ENCODE measurements at regions not wholly inside any gene's neighbourhood (a gene's known extent, or its start where the extent isn't known, plus 50 kb on each side); places are given as distances from the start of the nearest gene placed in this dataset.

- H3K4me3 ChIP-seq (ENCODE audit: control insufficient read depth in 1 of 7, extremely low read depth in 1 of 7, insufficient read depth in 4 of 7, low read depth in 2 of 7, low read length in 6 of 7), result no peak overlapping the region
- peaks cover 0 to 4% (median 0%) of the 10 kb centered on the region in 5 experiments for H3K9me3 ChIP-seq (ENCODE audit: control extremely low read depth in 1 of 5, control insufficient read depth in 4 of 5, insufficient read depth in 2 of 5, low read depth in 1 of 5, low read length in 4 of 5)
- POLR2A ChIA-PET, result no interaction called here
- H3K4me1 ChIP-seq (ENCODE audit: control extremely low read depth in 1 of 4, control insufficient read depth in 4 of 4, insufficient read depth in 4 of 4, low read length in 3 of 4), result no peaks in the 10 kb centered on the region
- CTCF ChIA-PET, result no interaction called here
- no peak for DNase-seq
- H3K36me3 ChIP-seq (ENCODE audit: control insufficient read depth in 4 of 4, insufficient read depth in 4 of 4, low read length in 3 of 4), result no peaks in the 10 kb centered on the region
- H3K27ac ChIP-seq (ENCODE audit: insufficient read depth in 1 of 2, low read depth in 1 of 2, low read length in 2 of 2, poor library complexity in 1 of 2, severe bottlenecking in 2 of 2), result no peak overlapping the region
- 59% methylated on average over 25 of the region's 25 CpGs for WGBS (ENCODE audit: insufficient coverage)
- peaks cover 0 to 26% (median 0%) of the 10 kb centered on the region in 5 experiments for H3K27me3 ChIP-seq (replicated peaks in 2 of 5; ENCODE audit: control insufficient read depth in 4 of 5, insufficient read depth in 5 of 5, low read length in 4 of 5)
Measured at GRCh38 chr19:29268721-29269393, 55.9 kb upstream of the UQCRFS1 start.

- no peak for DNase-seq
- Histone ChIP-seq H3K36me3 (ENCODE audit: control insufficient read depth in 4 of 4, insufficient read depth in 4 of 4, low read length in 3 of 4) (no peaks in the 10 kb centered on the region), H3K27ac (ENCODE audit: insufficient read depth in 1 of 2, low read depth in 1 of 2, low read length in 2 of 2, poor library complexity in 1 of 2, severe bottlenecking in 2 of 2) (no peak overlapping the region), H3K4me3 (ENCODE audit: control insufficient read depth in 1 of 7, extremely low read depth in 1 of 7, insufficient read depth in 4 of 7, low read depth in 2 of 7, low read length in 6 of 7) (no peak overlapping the region), H3K27me3 (replicated peaks in 2 of 5; ENCODE audit: control insufficient read depth in 4 of 5, insufficient read depth in 5 of 5, low read length in 4 of 5) (peaks cover 0 to 27% (median 0%) of the 10 kb centered on the region in 5 experiments), H3K9me3 (ENCODE audit: control extremely low read depth in 1 of 5, control insufficient read depth in 4 of 5, insufficient read depth in 2 of 5, low read depth in 1 of 5, low read length in 4 of 5) (peaks cover 0 to 4% (median 0%) of the 10 kb centered on the region in 5 experiments), H3K4me1 (ENCODE audit: control extremely low read depth in 1 of 4, control insufficient read depth in 4 of 4, insufficient read depth in 4 of 4, low read length in 3 of 4) (no peaks in the 10 kb centered on the region)
- POLR2A ChIA-PET, result no interaction called here
- 73% methylated on average over 7 of the region's 12 CpGs for WGBS (ENCODE audit: insufficient coverage)
- CTCF ChIA-PET, result interaction anchor here (0.6 kb wide), 1 partner anchor 1697 kb away, joined by 4 read pairs; no protein-coding TSS in a partner anchor
Measured at GRCh38 chr19:29269641-29270040, 56.7 kb upstream of the UQCRFS1 start.

- no peak overlapping the region for H3K4me3 ChIP-seq (ENCODE audit: control insufficient read depth in 1 of 7, extremely low read depth in 1 of 7, insufficient read depth in 4 of 7, low read depth in 2 of 7, low read length in 6 of 7)
- DNase-seq, result no peak
- ChIA-PET CTCF (no interaction called here), POLR2A (no interaction called here)
- peaks cover 0 to 27% (median 0%) of the 10 kb centered on the region in 5 experiments for H3K27me3 ChIP-seq (replicated peaks in 2 of 5; ENCODE audit: control insufficient read depth in 4 of 5, insufficient read depth in 5 of 5, low read length in 4 of 5)
- no peaks in the 10 kb centered on the region for H3K36me3 ChIP-seq (ENCODE audit: control insufficient read depth in 4 of 4, insufficient read depth in 4 of 4, low read length in 3 of 4)
- WGBS (ENCODE audit: insufficient coverage), result 100% methylated on average over 3 of the region's 3 CpGs
- H3K4me1 ChIP-seq (ENCODE audit: control extremely low read depth in 1 of 4, control insufficient read depth in 4 of 4, insufficient read depth in 4 of 4, low read length in 3 of 4), result no peaks in the 10 kb centered on the region
- peaks cover 0 to 4% (median 0%) of the 10 kb centered on the region in 5 experiments for H3K9me3 ChIP-seq (ENCODE audit: control extremely low read depth in 1 of 5, control insufficient read depth in 4 of 5, insufficient read depth in 2 of 5, low read depth in 1 of 5, low read length in 4 of 5)
- no peak overlapping the region for H3K27ac ChIP-seq (ENCODE audit: insufficient read depth in 1 of 2, low read depth in 1 of 2, low read length in 2 of 2, poor library complexity in 1 of 2, severe bottlenecking in 2 of 2)
Measured at GRCh38 chr19:29271341-29271740, 58.4 kb upstream of the UQCRFS1 start.

GRCh38 chr19:29271911-29272310, 59.0 kb upstream of the UQCRFS1 start:
- Histone ChIP-seq H3K4me3 (ENCODE audit: control insufficient read depth in 1 of 7, extremely low read depth in 1 of 7, insufficient read depth in 4 of 7, low read depth in 2 of 7, low read length in 6 of 7) (no peak overlapping the region), H3K27me3 (replicated peaks in 2 of 5; ENCODE audit: control insufficient read depth in 4 of 5, insufficient read depth in 5 of 5, low read length in 4 of 5) (peaks cover 0 to 24% (median 0%) of the 10 kb centered on the region in 5 experiments), H3K9me3 (ENCODE audit: control extremely low read depth in 1 of 5, control insufficient read depth in 4 of 5, insufficient read depth in 2 of 5, low read depth in 1 of 5, low read length in 4 of 5) (peaks cover 0 to 4% (median 0%) of the 10 kb centered on the region in 5 experiments), H3K36me3 (ENCODE audit: control insufficient read depth in 4 of 4, insufficient read depth in 4 of 4, low read length in 3 of 4) (no peaks in the 10 kb centered on the region), H3K4me1 (ENCODE audit: control extremely low read depth in 1 of 4, control insufficient read depth in 4 of 4, insufficient read depth in 4 of 4, low read length in 3 of 4) (no peaks in the 10 kb centered on the region), H3K27ac (ENCODE audit: insufficient read depth in 1 of 2, low read depth in 1 of 2, low read length in 2 of 2, poor library complexity in 1 of 2, severe bottlenecking in 2 of 2) (no peak overlapping the region)
- WGBS (ENCODE audit: insufficient coverage), result 95% methylated on average over 4 of the region's 4 CpGs
- DNase-seq, result no peak
- POLR2A ChIA-PET, result no interaction called here
- CTCF ChIA-PET, result no interaction called here

- WGBS (ENCODE audit: insufficient coverage), result 92% methylated on average over 8 of the region's 8 CpGs
- ChIA-PET CTCF (interaction anchor here (0.6 to 1.6 kb wide), 3 partner anchors 10 to 1128 kb away, joined by 3 to 4 read pairs (median 3); no protein-coding TSS in a partner anchor), POLR2A (no interaction called here)
Measured at GRCh38 chr19:29273000-29273640, 60.2 kb upstream of the UQCRFS1 start.

GRCh38 chr19:29275266-29275665, 62.3 kb upstream of the UQCRFS1 start:
- no peak for DNase-seq
- ChIA-PET POLR2A (interaction anchor here (0.6 kb wide), 1 partner anchor 31 kb away, joined by 3 read pairs; no protein-coding TSS in a partner anchor), CTCF (no interaction called here)
- no peaks in the 10 kb centered on the region for H3K4me1 ChIP-seq (ENCODE audit: control extremely low read depth in 1 of 4, control insufficient read depth in 4 of 4, insufficient read depth in 4 of 4, low read length in 3 of 4)
- H3K4me3 ChIP-seq (ENCODE audit: control insufficient read depth in 1 of 7, extremely low read depth in 1 of 7, insufficient read depth in 4 of 7, low read depth in 2 of 7, low read length in 6 of 7), result no peak overlapping the region
- H3K27me3 ChIP-seq (replicated peaks in 2 of 5; ENCODE audit: control insufficient read depth in 4 of 5, insufficient read depth in 5 of 5, low read length in 4 of 5), result peaks cover 0 to 7% (median 0%) of the 10 kb centered on the region in 5 experiments
- H3K36me3 ChIP-seq (ENCODE audit: control insufficient read depth in 4 of 4, insufficient read depth in 4 of 4, low read length in 3 of 4), result no peaks in the 10 kb centered on the region
- peaks cover 0 to 4% (median 0%) of the 10 kb centered on the region in 5 experiments for H3K9me3 ChIP-seq (ENCODE audit: control extremely low read depth in 1 of 5, control insufficient read depth in 4 of 5, insufficient read depth in 2 of 5, low read depth in 1 of 5, low read length in 4 of 5)
- no peak overlapping the region for H3K27ac ChIP-seq (ENCODE audit: insufficient read depth in 1 of 2, low read depth in 1 of 2, low read length in 2 of 2, poor library complexity in 1 of 2, severe bottlenecking in 2 of 2)
- WGBS (ENCODE audit: insufficient coverage), result 88% methylated on average over 2 of the region's 4 CpGs

More at GRCh38 chr19:29273000-29273640, 60.2 kb upstream of the UQCRFS1 start:
- no peak for DNase-seq
- peaks cover 0 to 4% (median 0%) of the 10 kb centered on the region in 5 experiments for H3K9me3 ChIP-seq (ENCODE audit: control extremely low read depth in 1 of 5, control insufficient read depth in 4 of 5, insufficient read depth in 2 of 5, low read depth in 1 of 5, low read length in 4 of 5)
- no peak overlapping the region for H3K4me3 ChIP-seq (ENCODE audit: control insufficient read depth in 1 of 7, extremely low read depth in 1 of 7, insufficient read depth in 4 of 7, low read depth in 2 of 7, low read length in 6 of 7)
- no peak overlapping the region for H3K27ac ChIP-seq (ENCODE audit: insufficient read depth in 1 of 2, low read depth in 1 of 2, low read length in 2 of 2, poor library complexity in 1 of 2, severe bottlenecking in 2 of 2)
- no peaks in the 10 kb centered on the region for H3K4me1 ChIP-seq (ENCODE audit: control extremely low read depth in 1 of 4, control insufficient read depth in 4 of 4, insufficient read depth in 4 of 4, low read length in 3 of 4)
- peaks cover 0 to 25% (median 0%) of the 10 kb centered on the region in 5 experiments for H3K27me3 ChIP-seq (replicated peaks in 2 of 5; ENCODE audit: control insufficient read depth in 4 of 5, insufficient read depth in 5 of 5, low read length in 4 of 5)
- H3K36me3 ChIP-seq (ENCODE audit: control insufficient read depth in 4 of 4, insufficient read depth in 4 of 4, low read length in 3 of 4), result no peaks in the 10 kb centered on the region

- no peaks in the 10 kb centered on the region for H3K9me3 ChIP-seq (ENCODE audit: control extremely low read depth in 1 of 5, control insufficient read depth in 4 of 5, insufficient read depth in 2 of 5, low read depth in 1 of 5, low read length in 4 of 5)
- H3K4me3 ChIP-seq (ENCODE audit: control insufficient read depth in 1 of 7, extremely low read depth in 1 of 7, insufficient read depth in 4 of 7, low read depth in 2 of 7, low read length in 6 of 7), result peak overlapping the region in 2 of 7 experiments; percentile 15 to 28
- H3K27me3 ChIP-seq (replicated peaks in 2 of 5; ENCODE audit: control insufficient read depth in 4 of 5, insufficient read depth in 5 of 5, low read length in 4 of 5), result peaks cover 0 to 4% (median 0%) of the 10 kb centered on the region in 5 experiments
- ChIA-PET CTCF (no interaction called here), POLR2A (no interaction called here)
- 22% methylated on average over 5 of the region's 7 CpGs for WGBS (ENCODE audit: insufficient coverage)
- H3K27ac ChIP-seq (ENCODE audit: insufficient read depth in 1 of 2, low read depth in 1 of 2, low read length in 2 of 2, poor library complexity in 1 of 2, severe bottlenecking in 2 of 2), result no peak overlapping the region
- no peaks in the 10 kb centered on the region for H3K36me3 ChIP-seq (ENCODE audit: control insufficient read depth in 4 of 4, insufficient read depth in 4 of 4, low read length in 3 of 4)
- H3K4me1 ChIP-seq (ENCODE audit: control extremely low read depth in 1 of 4, control insufficient read depth in 4 of 4, insufficient read depth in 4 of 4, low read length in 3 of 4), result no peaks in the 10 kb centered on the region
- DNase-seq, result peak; percentile 29 to 67 (median 60)
Measured at GRCh38 chr19:29277102-29277501, 64.2 kb upstream of the UQCRFS1 start.

Measured in common myeloid progenitor, CD34-positive (primary cell).